ENCODE measurements at regions not wholly inside any gene's neighbourhood (a gene's known extent, or its start where the extent isn't known, plus 50 kb on each side); places are given as distances from the start of the nearest gene placed in this dataset.

DNA sequence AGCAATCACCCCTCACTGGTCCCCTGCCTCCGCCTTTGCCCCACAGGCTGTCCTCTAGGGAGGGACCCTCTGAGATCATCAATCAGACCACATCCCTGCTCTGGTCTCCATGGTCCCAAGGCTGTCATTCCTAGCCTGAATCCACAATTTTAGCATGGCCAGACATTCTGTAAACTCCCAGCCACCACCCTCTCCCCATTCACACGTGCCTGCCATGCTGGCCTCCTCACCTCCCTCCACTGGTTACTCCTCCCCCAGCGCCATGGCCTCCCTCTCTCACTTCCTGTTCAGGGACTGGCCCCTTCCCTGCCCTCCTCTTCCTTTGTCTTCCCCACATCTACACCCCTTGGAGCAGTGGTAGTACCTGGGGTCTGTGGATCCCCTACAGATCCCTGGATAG lies 150.7 kb upstream of the MLN start:
- peak in 2 of 42 donors; percentile 11 to 23 for DNase-seq
- intact Hi-C loops (cut with DNase I): no loop called here

DNA sequence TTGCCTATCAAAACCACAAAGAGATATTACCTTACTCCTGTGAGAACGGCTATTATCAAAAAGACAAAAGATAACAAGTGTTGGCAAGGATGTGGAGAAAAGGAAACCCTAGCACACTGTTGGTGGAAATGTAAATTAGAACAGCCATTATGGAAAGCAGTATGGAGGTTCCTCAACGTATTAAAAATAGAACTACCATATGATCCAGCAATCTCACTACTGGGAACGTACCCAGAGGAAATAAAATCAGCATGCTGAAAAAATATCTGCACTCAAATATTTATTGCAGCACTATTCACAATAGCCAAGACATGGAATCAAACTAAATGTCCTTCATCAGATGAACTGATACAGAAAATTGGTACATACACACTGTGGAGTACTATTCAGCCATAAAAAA lies 149.4 kb upstream of the MLN start:
- intact Hi-C loops (cut with DNase I): no loop called here
- no peak for DNase-seq

DNA sequence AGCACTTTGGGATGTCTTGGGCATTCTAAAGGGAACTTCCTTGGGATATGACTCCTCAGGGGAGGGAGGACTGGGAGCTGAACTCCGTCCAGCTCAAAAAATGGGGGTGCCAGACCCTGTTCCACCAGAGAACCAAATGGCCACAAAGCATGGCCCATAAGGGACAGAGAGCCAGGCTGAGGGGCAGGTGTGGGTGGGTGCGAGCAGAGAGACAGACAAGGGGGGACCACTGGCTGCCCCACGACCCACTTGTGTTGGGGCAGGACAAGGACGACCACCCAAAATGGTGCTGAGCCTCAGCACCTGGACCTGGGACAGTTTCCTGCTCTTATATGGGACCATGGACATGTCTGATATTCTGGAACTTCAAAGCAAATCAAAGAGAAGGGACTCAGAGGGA lies 148.2 kb upstream of the MLN start:
- intact Hi-C loops (cut with DNase I): no loop called here
- DNase-seq: peak in 2 of 42 donors; percentile 8 to 15

DNA sequence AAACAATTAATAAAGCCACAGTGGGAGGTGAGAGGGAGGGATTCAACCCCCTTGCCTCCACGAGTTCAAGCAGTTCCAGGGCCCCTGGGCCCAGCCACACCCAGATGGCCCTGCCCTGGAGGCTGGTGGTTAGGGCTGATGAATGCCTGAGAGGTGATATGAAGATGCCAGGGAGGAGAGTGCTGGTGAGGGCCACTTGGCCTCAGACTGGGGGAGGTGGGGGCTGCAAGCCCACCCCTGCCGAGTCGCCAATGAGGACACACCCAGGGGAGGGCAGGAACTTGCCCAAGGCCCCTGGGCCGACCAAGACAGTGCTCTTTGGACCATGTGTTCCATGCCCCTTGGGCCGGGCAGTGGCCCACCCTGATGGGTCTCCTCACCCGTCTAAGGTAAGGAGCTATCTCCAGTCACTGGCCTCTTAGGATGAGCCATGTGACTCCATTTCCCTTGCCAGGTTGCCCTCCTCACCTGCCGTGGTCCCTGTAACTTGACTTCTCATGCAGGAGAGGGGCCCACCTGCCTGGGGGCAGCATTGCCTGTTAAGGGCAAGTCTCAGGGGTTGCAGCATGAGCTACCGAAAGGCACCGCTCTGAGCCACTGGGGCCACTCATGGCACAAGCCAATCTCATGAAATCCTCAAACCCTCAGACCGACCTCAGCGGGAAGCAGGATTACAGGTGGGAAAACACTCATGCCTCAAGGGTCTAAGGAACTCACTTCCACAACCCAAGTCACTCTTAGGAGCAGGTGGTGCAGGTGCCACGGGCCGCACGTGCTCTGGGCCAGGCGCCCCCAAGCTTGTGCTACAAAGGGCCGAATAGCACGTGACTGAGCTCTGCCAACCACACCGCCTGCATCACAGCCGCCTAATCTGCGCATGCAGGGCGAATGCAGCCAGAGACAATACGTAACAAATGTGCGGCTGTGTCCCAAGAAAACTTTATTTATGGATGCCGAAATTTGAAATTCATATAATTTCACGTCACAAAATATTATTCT lies 147.4 kb upstream of the MLN start:
- intact Hi-C loops (cut with DNase I): no loop called here
- peak in 2 of 42 donors; percentile 23 to 33 for DNase-seq

DNA sequence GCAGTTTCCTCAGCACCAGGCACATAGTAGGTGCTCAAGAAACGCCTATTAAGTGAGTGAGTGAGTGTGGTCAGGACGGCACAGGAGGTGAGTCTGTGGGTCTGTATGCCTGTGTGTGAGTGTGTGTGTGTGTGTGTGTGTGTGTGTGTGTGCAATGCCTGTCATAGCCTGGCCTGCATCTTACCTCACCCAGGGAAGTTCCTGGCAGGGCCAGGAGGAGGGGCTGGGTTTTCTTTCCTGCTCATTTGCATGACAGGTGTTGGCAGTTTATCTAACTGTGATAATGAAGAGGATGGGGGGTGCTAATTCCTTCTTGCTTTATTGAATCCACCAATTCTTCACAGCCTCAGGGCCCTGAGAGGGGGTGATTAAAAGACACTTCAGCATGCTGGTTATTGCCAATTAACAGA lies 146.7 kb upstream of the MLN start:
- DNase-seq: peak in 1 of 42 donors; percentile 16
- intact Hi-C loops (cut with DNase I): no loop called here

DNA sequence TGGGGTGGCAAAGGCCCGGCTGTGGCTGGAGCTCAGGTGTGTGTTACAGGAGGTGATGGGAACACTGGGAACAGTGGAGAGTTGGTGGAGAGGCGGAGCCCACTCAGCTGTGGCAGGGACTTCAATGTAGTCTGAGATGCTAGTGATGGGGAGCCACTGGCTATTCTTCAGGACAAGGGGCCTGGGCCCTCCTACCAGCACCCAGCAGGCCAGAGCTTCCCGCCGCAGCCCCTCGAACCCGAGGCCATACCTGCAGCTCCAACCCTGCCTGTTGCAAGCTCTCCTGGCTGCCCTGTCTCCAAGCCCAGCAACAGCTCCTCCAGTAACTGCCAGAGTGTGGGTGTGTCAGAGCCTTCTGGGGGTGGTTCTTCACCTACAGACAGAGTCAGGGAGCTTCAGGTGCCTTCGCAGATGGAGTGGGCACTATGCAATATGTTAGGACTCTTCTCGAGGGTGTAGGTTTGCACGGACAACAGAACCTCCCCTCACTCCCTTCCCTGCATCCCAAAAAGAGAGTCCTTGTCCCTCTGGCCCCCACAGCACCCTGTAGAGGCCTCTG lies 146.2 kb upstream of the MLN start:
- intact Hi-C loops (cut with DNase I): no loop called here
- peak in 29 of 42 donors; percentile 13 to 83 (median 40) for DNase-seq

DNA sequence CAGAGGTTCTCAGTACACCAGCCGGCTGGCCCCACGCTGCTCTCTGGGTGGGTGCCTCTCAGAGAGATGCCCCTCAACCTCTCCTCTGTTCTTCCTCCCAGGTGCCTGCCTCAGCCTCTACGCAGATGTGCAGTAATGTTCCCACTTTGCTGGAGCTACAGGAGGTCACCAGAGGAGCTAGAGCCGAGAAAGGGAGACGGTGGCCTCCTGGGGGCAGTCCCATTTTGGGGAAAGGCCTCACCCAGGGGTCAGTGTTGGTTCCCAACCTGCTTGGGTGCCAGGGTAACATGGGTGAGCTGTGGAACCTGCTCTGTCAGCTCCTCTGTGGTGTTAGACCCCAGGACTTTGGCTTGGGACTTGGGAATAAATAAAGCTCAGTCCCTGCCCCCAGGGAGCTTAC lies 145.3 kb upstream of the MLN start:
- peak in 3 of 42 donors; percentile 5 to 21 (median 12) for DNase-seq
- intact Hi-C loops (cut with DNase I): no loop called here

DNA sequence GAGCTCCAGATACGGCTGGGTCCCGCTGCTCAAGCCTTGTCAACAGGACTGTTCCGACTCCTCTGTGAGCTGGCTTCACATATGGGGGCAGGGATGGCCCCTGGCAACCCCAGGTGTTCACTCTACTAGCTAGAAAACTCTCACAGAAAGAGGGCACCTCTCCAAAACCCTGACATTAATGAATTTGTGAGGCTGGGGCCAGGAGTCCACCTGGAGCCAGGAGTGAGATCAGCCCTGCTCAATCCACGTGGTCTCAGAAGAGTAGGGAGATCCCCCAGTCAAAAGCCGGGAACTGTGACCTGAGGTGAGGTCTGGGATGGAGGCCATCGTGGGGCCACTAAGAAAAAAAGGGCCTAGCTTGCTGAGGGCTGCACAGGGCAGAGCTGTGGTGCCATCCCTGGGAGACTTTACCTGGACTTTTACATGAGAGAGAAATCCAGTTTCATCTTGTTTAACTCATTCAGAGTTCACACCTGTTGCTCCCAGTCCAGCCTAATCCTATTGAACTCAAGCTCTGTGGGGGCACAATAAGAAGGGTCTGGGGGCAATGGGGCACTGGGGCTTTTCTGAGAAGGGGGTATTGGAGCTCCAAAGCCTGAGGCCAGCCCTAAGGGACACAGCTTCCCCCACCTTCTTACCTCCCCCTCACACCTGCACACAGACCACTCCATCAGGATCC lies 144.3 kb upstream of the MLN start:
- peak in 3 of 42 donors; percentile 6 to 31 (median 10) for DNase-seq
- intact Hi-C loops (cut with DNase I): no loop called here

DNA sequence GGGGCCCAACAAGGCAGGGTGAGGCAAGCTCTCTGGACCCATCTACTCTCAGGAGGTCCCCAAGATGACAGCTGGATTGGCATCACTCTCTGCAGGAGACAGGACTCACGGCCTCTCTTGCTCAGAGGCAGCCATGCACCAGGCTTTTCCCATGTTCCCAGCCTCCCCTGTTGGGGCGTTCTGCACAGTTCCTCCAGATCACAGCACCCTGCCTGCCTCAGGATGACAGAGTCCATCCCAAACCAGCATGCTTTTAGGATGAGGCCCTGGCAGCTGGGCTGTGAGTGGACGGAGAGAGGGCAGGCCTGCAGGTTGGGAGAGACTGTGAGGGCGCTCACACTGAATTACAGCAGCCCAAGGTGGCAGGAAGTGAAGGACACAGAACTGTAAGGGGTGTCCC lies 143.2 kb upstream of the MLN start:
- intact Hi-C loops (cut with DNase I): no loop called here
- no peak for DNase-seq

DNA sequence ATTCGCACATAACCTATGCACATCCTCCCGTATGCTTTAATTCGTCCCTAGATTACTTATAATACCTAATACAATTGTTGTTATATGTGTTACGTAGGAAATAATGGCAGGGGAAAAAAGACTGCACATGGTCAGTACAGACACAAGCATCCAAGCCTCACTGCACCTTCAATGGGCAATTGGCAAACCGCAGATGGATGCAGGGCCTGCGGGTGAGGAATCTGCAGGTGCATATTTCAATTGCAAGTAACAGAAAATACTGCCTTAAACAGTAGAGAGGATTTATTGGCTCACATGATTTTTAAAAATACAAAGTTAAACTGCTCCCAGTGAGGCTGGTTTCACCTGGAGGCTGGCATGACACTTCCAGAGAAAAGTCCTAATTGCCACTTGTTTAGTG lies 142.1 kb upstream of the MLN start:
- DNase-seq: no peak
- intact Hi-C loops (cut with DNase I): no loop called here

DNA sequence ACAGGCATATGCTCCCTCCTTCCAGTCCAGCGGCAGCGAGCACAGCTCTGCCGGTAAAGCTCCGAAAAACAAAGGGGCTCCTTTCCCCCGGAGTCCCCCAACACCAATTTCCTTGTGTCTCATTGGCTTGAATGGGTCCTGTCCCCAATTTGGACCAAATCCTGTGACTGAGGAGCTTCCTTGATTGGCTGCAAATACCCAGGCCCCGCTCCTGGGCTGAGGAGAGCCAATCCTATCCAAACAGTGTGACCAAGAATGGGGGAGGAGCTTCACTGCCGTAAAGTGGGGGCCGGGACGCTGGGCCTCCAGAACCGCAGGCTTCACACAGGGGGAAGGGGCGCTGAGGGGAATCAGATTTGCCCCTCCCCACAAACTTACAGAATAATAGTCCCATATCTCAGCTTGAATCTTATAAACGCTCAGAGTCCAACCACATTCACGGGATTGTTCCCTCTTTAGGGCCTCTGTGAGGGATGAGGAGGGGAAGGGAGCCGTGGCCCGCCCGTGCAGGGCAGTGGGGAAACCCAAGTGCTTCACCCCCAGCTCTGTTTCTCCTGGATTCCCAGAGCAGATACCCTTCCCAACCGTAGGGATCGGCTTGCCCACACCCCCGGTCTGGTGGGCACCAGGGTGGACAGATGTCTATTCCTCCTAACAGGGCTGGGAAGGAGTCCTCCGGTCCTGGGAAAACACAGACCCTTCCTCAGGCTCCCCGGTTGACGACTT lies 141.0 kb upstream of the MLN start:
- intact Hi-C loops (cut with DNase I): no loop called here
- no peak for DNase-seq

DNA sequence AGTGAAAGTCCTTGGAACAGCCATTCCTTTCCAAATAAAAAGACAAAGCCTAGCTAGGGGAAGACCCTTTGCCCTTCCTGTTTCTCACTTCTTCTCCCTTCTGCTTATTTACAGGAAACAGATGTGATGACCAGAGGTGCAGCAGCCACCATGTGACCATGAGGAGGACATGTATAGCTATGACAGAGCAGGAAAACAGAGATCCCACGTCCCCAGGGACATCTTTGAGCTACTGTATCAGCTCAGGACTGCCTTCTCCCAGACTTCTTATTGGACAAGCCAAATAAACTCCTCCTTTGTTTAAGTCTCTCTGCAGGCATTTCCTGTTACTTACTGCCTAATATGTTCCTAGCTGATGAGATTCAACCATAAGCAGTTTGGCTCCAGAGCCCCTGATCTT lies 133.1 kb upstream of the MLN start:
- no peak for DNase-seq
- intact Hi-C loops (cut with DNase I): no loop called here

DNA sequence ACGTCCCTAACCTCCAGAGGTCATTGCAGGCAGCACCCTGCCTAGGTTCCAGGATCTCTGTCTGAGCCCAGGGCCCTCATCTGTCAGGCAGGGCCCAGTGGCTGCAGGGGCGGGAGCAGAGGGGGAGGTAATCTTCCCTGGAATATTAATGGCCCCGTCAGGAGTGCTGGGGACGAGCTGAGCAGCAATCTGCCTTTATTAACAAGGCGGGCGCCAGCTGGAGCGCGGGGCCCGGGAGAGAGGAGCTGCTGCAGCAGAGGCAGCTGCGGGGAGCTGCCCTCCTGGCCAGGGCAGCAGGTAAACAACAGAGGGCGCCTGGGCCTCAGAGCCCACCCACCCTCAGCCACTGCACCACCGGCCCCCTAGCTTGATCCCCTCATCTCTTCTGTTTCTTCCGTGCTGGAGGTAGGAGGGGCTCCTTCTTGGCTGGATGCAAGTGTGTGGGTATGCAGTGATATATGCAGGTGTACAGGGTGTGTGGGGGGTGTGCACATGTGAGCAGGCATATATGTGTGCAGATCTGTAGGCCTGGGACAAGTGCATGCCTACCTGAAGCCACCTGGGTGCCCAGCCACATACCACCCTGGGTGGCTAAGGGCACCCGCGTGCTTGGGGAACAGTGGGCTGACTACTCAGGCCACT lies 131.8 kb upstream of the MLN start:
- intact Hi-C loops (cut with DNase I): no loop called here
- peak in 26 of 42 donors; percentile 9 to 75 (median 40) for DNase-seq

DNA sequence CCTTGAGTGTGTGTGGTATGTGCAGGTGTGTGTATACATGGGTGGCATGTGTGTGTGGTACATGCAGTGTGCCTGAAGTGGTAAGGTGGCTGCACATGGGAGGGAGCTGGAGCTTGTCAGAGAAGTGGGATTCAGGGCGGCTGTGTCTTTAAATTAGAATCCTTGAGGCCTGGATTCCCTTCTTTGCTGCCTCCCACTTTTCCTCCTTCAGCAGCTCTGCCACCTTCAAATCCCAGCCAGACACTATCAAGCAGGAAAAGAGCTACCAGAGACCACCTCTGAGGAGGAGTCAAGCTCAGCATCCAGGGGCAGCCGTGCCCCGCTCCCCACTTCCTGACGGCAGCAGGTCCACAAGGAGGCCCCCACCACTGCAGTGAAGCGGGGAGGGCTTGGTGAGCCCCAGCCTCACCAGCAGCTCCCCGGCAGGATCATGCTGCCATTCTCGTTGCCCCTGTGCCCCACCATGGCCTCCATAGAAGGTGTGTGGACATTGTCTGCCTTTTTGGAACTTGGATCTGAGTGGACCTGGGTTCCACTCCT lies 131.0 kb upstream of the MLN start:
- intact Hi-C loops (cut with DNase I): no loop called here
- peak in 14 of 42 donors; percentile 13 to 76 (median 34) for DNase-seq

DNA sequence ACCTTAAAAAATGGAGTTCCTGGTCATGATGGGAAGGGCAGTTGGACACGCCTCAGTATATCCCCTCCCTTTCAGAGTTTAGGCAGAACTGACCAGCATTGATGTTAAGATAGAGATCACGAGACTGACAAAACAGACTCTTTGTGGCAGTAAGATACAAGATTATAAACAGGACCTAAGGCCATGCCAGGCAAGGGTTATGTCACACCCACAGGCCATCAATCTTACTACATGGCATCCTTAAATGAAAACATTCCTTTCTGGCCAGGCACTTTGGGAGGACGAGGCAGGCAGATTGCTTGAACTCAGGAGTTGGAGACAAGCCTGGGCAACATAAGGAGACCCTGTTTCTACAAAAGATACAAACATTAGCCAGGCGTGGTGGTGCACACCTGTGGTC lies 129.3 kb upstream of the MLN start:
- intact Hi-C loops (cut with DNase I): no loop called here
- DNase-seq: no peak

DNA sequence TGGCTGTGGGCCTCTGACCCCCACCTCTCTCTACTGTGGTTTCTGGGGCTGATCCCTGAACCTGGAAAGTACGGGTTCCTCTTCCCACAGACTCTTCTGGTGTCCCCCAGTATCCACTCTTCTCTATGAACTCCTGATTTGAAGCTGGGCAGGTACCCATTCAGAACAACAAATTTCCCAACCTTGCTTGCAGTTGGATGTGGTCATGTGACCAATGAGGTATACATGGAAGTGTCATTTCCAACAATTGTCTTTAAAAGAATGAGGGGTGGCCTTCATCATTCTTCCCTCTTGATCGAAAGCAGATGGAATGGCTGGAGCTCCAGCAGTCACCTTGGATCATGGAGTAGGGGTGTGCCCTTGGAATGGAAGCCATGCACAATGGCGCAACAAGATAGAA lies 128.0 kb upstream of the MLN start:
- intact Hi-C loops (cut with DNase I): no loop called here
- DNase-seq: no peak

DNA sequence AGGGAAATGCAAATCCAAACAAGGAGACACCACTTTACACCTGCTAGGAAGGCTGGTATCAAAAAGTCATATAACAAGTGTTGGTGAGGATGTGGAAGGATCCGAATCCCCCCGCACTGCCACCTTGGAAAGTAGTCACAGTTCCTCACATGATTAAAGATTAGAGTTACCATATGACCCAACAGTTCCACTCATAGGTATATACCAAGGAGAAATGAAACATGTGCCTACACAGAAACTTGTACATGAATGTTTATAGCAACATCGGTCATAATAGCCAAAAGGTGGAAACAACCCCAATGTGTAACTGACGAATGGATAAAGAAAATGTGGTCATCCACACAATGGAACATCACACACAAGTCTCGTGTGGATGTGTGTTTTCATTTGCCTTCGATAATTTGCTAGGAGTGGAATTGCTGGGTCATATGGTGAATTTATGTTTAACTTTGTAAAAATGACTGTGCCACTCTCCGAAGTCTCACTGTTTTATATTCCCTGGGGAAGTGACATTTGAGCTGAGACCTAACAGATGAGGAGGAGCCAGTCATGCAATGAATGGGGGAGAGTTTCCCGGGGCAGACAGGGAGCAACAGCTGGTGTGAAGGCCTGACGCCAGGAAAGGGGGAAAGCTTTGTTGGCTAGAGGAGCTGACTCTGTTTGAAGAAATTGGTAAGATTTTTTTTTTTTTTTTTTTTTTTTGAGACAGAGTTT lies 125.9 kb upstream of the MLN start:
- intact Hi-C loops (cut with DNase I): no loop called here
- no peak for DNase-seq

DNA sequence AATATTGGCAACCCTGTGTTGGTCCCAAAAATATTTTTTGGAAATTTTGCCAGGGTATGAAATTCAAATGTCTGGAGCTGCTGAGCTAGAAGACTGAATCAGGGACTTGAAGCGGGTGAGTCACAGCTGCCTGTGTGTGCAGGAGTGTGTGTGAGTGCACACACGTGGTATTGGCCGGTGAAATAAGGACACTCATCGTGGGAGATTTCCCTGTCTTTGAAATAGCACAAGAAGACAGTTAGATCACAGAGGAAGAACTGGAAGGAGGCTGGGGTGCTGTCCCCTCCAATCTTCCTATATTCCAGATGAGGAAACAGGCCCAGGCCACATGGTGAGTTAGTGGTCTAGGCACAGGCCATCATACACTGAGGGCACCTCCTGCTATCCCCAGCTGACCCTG lies 123.8 kb upstream of the MLN start:
- peak in 39 of 42 donors; percentile 12 to 85 (median 57) for DNase-seq
- intact Hi-C loops (cut with DNase I): no loop called here
